ENCODE measurements at regions not wholly inside any gene's neighbourhood (a gene's known extent, or its start where the extent isn't known, plus 50 kb on each side); places are given as distances from the start of the nearest gene placed in this dataset.
A peak's percentile ranks its signal among the peaks of the same experiment; 100 is the strongest.

- intact Hi-C loops (cut with micrococcal nuclease) = no loop called here
- DNase-seq (no peak), ATAC-seq (no peak)
These were observed 106.6 kb downstream of the LRRC70 start for GRCh38 chr5:62685221-62685620.

GRCh38 chr5:62684310-62684709 is 105.7 kb downstream of the LRRC70 start:
- intact Hi-C loops (cut with micrococcal nuclease) = no loop called here
- ATAC-seq = no peak
- DNase-seq = no peak

- peak; percentile 58 for ATAC-seq
These were observed 103.4 kb downstream of the LRRC70 start for GRCh38 chr5:62682059-62682458.

GRCh38 chr5:62681117-62681850 is 102.7 kb downstream of the LRRC70 start:
- intact Hi-C loops (cut with micrococcal nuclease) = no loop called here
- no peak for DNase-seq
- no peak for ATAC-seq

More at GRCh38 chr5:62682059-62682458, 103.4 kb downstream of the LRRC70 start:
- intact Hi-C loops (cut with micrococcal nuclease) = no loop called here
- no peak for DNase-seq

- intact Hi-C loops (cut with micrococcal nuclease) = no loop called here
- ATAC-seq = no peak
- DNase-seq = no peak
These were observed 101.5 kb downstream of the LRRC70 start for GRCh38 chr5:62680121-62680520.
